Neural cell (in vitro differentiated cells): ENCODE measurements at regions not wholly inside any gene's neighbourhood (a gene's known extent, or its start where the extent isn't known, plus 50 kb on each side); places are given as distances from the start of the nearest gene placed in this dataset.

Experiments used
- EP300 ChIP-seq: fragments of 450-650 bp; conservative IDR thresholded peaks from 2 replicates; pipeline ENCODE4 v1.6.1; 2014; ENCODE audit warnings: antibody characterized with exemption, mild to moderate bottlenecking, moderate library complexity; ENCODE audit not compliant: poor library complexity, severe bottlenecking
- EZH2 ChIP-seq: fragments of 200-600, 300-800 bp; shearing (Covaris generic), sonication (generic); IDR thresholded peaks from 2 replicates; pipeline ENCODE4 v1.6.1; 2014; ENCODE audit warnings: antibody characterized with exemption, low read length, borderline replicate concordance, mild to moderate bottlenecking; ENCODE audit not compliant: insufficient read depth, poor library complexity, severe bottlenecking
- POLR2AphosphoS5 ChIP-seq: IDR thresholded peaks from 2 replicates; pipeline ENCODE4 v1.6.1; 2012
- RAD21 ChIP-seq: fragments of 450-650 bp; conservative IDR thresholded peaks from 2 replicates; pipeline ENCODE4 v1.6.1; 2014; ENCODE audit warnings: antibody characterized with exemption, mild to moderate bottlenecking, moderate library complexity
- REST ChIP-seq: IDR thresholded peaks from 2 replicates; pipeline ENCODE4 v1.6.1; 2012; ENCODE audit warnings: borderline replicate concordance
- SMC3 ChIP-seq: fragments of 450-650 bp; conservative IDR thresholded peaks from 2 replicates; pipeline ENCODE4 v1.6.1; 2014; ENCODE audit warnings: antibody characterized with exemption, mild to moderate bottlenecking, moderate library complexity; ENCODE audit not compliant: poor library complexity
- TAF1 ChIP-seq: IDR thresholded peaks from 2 replicates; pipeline ENCODE4 v1.6.1; 2012; ENCODE audit warnings: low read depth
- TF ChIP-seq, protein P1 (sequence below): fragments of 450-650 bp; IDR thresholded peaks from 2 replicates; pipeline ENCODE4 v1.5.1; 2014; ENCODE audit warnings: antibody characterized with exemption, mild to moderate bottlenecking, moderate library complexity; ENCODE audit not compliant: poor library complexity, severe bottlenecking

DNA sequence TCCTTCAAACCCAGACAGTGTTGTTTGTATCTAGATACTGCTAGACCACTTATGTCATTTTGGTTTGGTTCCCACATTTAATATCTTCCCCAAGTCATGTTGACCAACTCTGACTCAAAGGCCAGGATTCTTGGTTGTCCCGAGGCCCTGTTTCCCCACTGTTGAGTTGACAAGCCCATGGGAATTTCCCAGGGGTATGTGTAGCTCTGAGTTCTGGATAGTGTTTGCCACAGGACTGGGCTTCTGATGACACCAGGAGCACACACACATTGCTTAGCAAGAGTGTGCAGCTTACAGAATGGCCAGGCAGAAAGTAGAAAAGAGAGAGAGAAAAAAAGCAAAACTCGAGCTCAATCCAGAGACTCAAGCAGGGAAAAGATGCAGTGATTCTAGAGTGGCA is 214.4 kb downstream of the NXNL2 start:
- TF ChIP-seq, protein P1, sequence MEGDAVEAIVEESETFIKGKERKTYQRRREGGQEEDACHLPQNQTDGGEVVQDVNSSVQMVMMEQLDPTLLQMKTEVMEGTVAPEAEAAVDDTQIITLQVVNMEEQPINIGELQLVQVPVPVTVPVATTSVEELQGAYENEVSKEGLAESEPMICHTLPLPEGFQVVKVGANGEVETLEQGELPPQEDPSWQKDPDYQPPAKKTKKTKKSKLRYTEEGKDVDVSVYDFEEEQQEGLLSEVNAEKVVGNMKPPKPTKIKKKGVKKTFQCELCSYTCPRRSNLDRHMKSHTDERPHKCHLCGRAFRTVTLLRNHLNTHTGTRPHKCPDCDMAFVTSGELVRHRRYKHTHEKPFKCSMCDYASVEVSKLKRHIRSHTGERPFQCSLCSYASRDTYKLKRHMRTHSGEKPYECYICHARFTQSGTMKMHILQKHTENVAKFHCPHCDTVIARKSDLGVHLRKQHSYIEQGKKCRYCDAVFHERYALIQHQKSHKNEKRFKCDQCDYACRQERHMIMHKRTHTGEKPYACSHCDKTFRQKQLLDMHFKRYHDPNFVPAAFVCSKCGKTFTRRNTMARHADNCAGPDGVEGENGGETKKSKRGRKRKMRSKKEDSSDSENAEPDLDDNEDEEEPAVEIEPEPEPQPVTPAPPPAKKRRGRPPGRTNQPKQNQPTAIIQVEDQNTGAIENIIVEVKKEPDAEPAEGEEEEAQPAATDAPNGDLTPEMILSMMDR = no peak
- no peak for TF ChIP-seq EZH2
- no peak for TF ChIP-seq POLR2AphosphoS5
- TF ChIP-seq EP300 = no peak
- TF ChIP-seq TAF1 = no peak
- TF ChIP-seq SMC3 = no peak
- no peak for TF ChIP-seq REST
- no peak for TF ChIP-seq RAD21
